ENCODE measurements at regions not wholly inside any gene's neighbourhood (a gene's known extent, or its start where the extent isn't known, plus 50 kb on each side); places are given as distances from the start of the nearest gene placed in this dataset.

DNA sequence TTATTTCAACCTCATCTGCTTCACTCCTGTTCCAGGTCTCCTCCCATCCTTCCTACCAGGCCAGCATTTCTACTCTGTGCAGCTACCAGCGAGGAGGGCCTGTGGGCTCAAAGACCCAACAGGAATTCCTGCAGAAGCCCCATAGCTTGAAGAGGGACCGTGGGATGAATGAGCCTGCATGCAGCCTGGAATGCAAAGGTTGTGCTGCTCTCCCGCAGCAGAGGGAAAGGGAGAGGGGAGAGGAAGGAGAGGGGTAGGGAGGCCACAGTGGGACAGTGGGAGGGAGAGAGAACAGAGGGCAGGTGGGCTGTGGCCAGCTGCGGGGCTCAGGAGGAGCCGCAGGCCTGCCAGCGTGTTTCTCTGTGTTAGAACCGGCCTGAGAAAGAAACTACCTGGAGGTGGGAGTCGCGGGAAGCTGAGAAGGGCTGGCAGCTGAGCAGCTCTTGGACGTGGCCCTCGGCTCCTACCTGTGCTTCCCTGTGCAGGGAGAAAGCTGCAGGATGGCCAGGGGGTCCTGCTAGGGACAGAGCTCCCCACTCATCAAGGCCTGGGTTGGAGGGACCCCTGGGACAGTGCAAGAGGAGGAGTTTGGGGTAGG, 66.1 kb upstream of the MLN start:
- DNase-seq (ENCODE audit: low read depth in 3 of 3, low spot score in 2 of 3): no peak

DNA sequence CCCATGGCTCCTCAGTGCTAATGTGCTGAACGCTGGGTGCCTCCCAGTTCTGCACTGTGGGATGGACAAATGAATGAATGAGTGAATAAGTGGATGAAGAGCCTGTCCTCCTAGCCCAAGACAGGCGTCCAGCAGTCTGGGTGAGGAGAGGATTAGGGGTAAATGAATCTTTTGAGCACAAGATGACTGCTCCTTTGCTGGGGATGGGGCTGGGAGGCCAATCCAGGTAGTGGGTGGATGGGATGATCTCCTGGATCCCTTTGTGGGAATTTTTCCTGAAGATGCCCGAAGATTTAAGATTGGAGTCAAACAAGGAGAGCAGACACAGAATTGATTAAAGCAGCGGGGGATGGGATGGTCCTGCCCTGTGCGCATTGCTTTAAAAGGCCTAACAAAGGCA, 65.3 kb upstream of the MLN start:
- no peak for DNase-seq (ENCODE audit: low read depth in 3 of 3, low spot score in 2 of 3)

GRCh38 chr6:33868141-33868540, 64.3 kb upstream of the MLN start:
- no peak for DNase-seq (ENCODE audit: low read depth in 3 of 3, low spot score in 2 of 3)

DNA sequence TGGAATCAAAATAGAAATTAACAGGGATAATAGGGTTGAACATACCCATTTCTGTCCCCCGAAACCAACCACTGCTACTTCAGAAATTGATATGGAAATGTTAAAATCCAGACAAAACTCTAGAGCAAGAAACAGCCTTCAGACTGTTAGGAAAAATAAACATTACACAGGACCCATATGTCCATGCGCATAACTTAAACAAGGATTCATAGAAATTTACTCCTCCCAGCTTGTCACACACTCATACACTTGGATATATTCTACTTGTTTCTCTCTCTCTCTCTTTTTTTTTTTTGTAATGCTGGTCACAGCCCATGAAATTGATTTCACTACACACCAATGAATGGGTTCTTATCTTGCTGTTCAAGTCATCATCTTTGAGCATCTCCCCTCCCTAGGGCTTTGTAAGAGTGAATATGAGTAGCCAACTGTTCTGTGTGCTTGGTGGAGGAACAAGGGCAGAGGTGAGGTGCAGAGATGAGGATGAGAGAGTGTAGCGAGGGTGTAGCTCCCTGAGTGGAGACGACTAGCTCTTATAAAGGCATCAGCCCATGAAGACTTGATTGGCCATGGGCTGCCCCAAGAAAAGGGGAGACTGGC, 61.8 kb upstream of the MLN start:
- no peak for DNase-seq (ENCODE audit: low read depth in 3 of 3, low spot score in 2 of 3)

DNA sequence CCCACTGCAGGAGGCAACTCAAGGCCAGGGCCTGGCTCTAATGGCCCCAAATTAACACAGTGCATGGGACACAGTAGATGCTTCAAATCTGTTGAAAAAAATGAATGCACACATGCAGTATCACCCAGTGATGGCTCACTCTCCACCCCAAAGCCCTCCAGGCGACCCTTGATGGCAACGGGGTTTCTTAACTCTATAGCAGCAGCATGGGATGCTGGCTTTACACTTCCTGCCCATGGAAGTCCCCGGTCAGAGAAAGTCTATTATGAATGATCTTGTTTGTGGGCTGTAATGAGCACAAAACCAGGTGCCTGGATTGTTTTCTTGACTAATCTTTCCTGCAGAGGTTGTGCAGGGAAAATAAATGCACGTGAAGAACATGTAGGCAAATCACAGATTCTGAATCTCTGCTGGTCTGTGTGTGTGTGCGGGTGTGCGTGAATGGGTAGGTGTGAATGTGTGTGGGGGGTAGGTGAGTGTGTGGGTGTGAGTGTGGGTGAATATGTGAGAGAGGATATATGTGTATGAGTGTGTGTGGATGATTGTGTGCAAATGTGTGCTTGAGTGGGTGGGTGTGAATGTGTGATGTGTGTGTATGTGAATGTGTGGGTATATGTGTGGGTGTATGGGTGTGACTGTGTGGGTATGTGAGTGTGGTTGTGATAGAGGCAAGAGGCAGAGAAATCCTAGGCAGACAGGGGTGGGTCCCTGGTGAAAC, 60.1 kb upstream of the MLN start:
- DNase-seq (ENCODE audit: low read depth in 3 of 3, low spot score in 2 of 3): no peak

DNA sequence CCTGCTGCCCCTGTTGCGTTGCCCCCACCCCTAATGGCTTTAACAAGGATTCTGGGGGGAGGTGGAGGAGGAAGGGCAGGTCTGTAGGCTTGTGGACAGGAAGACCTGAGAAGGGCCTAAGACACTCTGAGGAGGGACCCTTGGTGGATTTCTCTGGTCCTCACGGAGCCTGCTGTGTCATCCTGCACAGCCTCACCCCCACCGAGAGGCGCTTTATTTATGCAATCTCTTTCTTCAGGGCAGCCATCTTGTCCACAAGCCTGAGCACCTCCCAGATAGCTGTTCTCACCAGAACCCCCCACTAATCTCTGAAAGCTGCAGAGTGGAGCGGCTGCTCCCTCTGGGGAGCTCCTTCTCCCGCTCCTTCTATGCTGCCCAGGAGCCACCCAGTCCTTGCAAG, 59.3 kb upstream of the MLN start:
- no peak for DNase-seq (ENCODE audit: low read depth in 3 of 3, low spot score in 2 of 3)

DNA sequence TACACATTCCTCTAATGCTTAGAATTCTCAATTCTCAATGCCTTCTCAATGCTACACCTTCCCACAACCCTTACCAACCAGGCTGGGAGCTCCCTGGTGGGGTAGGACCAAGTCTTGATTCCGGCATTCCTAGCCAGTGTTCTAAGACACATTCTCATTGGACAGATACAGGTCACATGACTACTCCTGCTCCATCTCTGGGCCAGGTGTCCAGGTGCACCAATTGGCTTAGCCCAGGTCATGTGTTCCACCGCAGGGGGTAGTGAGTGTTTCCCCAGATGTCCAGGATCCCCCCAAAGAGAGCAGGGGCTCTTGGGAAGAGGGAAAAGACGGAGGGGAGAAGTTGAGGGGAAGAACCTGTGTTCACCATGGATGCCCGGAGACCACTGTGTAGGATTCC, 58.7 kb upstream of the MLN start:
- no peak for DNase-seq (ENCODE audit: low read depth in 3 of 3, low spot score in 2 of 3)

- DNase-seq (ENCODE audit: low read depth in 3 of 3, low spot score in 2 of 3): no peak
Observed at GRCh38 chr6:33861722-33862121, 57.9 kb upstream of the MLN start.

DNA sequence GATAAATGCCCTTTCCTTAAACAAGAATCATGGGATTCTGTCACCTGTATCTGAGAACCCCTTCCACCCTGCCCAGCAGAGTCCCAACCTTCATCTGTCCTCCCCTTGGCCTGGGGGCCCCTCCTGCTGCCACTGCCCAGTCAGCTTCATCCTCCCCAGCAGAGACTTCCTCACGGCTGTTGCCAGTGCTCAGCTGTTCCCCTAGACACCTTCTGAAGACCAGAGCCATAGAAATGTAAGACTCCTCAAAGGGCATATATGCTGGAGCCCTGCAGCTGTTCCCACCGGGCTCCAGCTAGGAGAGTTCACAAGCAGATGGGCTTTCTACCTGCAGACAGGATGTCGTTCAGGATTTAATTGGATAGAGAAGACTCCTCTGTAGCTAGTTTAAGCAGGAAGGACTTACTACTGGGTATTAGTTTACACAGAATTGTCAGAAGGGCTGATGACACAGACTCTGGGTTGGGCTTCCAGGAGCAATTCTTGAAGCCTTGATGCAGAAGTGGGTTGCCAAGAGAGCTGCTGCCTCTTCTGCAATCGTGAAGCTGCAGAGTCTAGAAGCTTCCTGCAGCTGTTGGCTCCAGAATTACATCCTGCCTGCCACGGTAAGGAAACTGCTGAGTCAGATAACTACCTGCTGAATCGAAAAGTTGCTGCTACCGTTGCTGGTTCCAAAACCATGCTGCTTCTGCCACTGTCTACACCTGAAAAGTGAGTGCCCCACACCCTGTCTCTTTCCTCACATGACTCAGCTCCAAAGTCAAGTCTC, 57.1 kb upstream of the MLN start:
- DNase-seq (ENCODE audit: low read depth in 3 of 3, low spot score in 2 of 3): no peak

- no peak for DNase-seq (ENCODE audit: low read depth in 3 of 3, low spot score in 2 of 3)
Observed at GRCh38 chr6:33860006-33860405, 56.2 kb upstream of the MLN start.

GRCh38 chr6:33858804-33859505, 55.2 kb upstream of the MLN start:
- no peak for DNase-seq (ENCODE audit: low read depth in 3 of 3, low spot score in 2 of 3)

- no peak for DNase-seq (ENCODE audit: low read depth in 3 of 3, low spot score in 2 of 3)
Observed at GRCh38 chr6:33857932-33858475, 54.2 kb upstream of the MLN start.

DNA sequence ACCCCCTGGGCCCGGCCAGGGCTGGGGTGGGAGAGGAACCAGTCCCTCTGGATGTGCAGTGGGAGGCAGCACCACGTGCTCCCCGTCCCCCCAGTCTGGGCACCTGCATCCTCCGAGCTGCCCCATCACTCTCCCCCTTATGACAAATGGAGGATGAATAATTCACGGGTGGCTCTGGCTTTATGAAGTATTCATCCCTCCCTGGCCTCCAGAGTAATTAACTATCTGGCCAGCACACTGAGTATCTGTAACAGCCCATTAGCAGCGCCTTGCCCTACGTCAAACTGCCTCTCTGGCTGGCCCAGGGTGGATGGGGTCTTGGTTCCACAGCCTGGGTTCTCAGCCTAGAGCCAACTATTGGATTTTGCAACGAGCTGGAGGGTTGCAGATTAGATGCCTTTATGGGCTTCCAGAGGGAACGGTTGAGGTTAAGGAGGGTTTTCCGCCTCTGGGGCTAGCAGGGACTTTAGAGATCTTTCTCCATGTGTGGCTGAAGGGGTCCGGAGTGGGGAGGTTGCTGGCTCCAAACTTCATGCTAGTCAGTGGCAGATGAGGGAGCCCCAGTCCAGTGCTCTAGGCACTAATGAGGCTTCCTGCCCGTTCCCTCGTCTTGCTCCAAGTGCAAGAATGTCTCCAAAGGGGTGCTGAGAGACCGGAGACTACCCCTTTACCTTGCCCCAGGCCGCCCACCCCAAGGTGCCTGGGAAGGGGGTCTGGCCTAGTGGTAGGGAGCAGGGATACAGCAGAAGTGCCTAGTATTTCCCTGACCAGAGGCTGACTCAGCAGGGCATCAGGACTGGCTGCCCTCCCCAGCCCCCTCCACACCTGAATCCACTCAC, 53.5 kb upstream of the MLN start:
- DNase-seq (ENCODE audit: low read depth in 3 of 3, low spot score in 2 of 3): no peak

DNA sequence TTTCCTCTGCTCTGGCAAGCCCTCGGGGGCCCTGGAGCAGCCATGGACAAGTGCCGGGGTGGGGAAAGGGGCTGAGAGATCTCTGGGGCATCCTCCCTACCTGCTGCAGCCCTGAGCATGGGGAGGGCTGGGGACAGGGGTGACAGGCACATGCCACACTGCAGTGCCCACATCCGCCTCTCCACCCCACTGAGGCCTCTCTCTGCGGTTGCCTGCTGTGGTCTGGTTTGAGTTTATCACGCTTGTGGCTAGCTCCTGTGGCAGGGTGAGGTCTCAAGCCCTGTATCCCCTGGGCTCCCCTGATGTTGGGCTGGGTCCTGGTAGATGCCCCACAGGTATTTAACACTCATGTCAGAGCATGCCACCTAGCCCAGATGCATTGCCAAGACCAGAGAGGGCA, 52.9 kb upstream of the MLN start:
- no peak for DNase-seq (ENCODE audit: low read depth in 3 of 3, low spot score in 2 of 3)

- DNase-seq (ENCODE audit: low read depth in 3 of 3, low spot score in 2 of 3): no peak
Observed at GRCh38 chr6:33856031-33856590, 52.3 kb upstream of the MLN start.

GRCh38 chr6:33854572-33855030, 50.8 kb upstream of the MLN start:
- DNase-seq (ENCODE audit: low read depth in 3 of 3, low spot score in 2 of 3): peak in 2 of 3 donors; percentile 49 to 75

GRCh38 chr6:33853736-33854135, 49.9 kb upstream of the MLN start:
- DNase-seq (ENCODE audit: low read depth in 3 of 3, low spot score in 2 of 3): no peak
